PC-3 (cell line): ENCODE measurements at regions not wholly inside any gene's neighbourhood (a gene's known extent, or its start where the extent isn't known, plus 50 kb on each side); places are given as distances from the start of the nearest gene placed in this dataset.

Experiments used
- EZH2 ChIP-seq: fragments of 300-600 bp; sonication (generic); IDR thresholded peaks from one replicate; pipeline ENCODE4 v1.6.1; 2017; ENCODE audit warnings: antibody characterized with exemption, mild to moderate bottlenecking, low read length; ENCODE audit not compliant: unreplicated experiment
- EZH2phosphoT487 ChIP-seq: fragments of 300-600 bp; sonication (generic); IDR thresholded peaks from 2 replicates; pipeline ENCODE4 v1.6.1; 2018; ENCODE audit warnings: mild to moderate bottlenecking, antibody characterized with exemption, low read length, borderline replicate concordance
- TF ChIP-seq, protein P1 (sequence below): fragments of 300-600 bp; sonication (generic); conservative IDR thresholded peaks from 2 replicates; pipeline ENCODE4 v1.5.1; 2017; ENCODE audit warnings: antibody characterized with exemption, low read depth, mild to moderate bottlenecking, low read length

DNA sequence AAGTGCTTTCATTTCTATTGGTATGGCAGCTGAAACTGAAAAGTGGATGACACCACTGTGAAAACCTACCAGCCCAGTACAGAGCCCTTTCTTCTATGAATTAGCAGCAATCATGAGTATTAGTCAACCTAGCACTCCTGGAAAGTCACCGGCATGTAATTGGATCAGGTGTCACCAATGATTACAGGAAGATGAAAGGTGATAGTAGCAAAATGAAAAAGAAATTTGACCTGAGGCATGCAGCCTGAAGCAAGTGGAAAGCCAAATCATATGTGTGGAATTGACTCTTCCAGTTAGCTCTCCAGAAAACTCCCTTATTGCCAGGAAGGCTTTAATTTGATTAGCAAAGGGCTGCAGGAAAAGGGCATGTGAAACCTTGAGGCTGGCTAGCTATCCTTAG, 81.2 kb upstream of the NAA35 start:
- TF ChIP-seq, protein P1, sequence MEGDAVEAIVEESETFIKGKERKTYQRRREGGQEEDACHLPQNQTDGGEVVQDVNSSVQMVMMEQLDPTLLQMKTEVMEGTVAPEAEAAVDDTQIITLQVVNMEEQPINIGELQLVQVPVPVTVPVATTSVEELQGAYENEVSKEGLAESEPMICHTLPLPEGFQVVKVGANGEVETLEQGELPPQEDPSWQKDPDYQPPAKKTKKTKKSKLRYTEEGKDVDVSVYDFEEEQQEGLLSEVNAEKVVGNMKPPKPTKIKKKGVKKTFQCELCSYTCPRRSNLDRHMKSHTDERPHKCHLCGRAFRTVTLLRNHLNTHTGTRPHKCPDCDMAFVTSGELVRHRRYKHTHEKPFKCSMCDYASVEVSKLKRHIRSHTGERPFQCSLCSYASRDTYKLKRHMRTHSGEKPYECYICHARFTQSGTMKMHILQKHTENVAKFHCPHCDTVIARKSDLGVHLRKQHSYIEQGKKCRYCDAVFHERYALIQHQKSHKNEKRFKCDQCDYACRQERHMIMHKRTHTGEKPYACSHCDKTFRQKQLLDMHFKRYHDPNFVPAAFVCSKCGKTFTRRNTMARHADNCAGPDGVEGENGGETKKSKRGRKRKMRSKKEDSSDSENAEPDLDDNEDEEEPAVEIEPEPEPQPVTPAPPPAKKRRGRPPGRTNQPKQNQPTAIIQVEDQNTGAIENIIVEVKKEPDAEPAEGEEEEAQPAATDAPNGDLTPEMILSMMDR, result no peak
- TF ChIP-seq EZH2phosphoT487, result no peak
- TF ChIP-seq EZH2, result no peak
